ENCODE measurements at regions not wholly inside any gene's neighbourhood (a gene's known extent, or its start where the extent isn't known, plus 50 kb on each side); places are given as distances from the start of the nearest gene placed in this dataset.
A peak's percentile ranks its signal among the peaks of the same experiment; 100 is the strongest.

- no peak for TF ChIP-seq CTCF (IDR thresholded peaks at IDR 0.05)
- peaks cover 8% of the 10 kb centered on the region for H3K27me3 Mint-ChIP-seq (ENCODE audit: low read depth)
- H3K36me3 Mint-ChIP-seq (ENCODE audit: low read depth) = no peaks in the 10 kb centered on the region
- no peak for DNase-seq (ENCODE audit: low spot score)
- H3K4me1 Mint-ChIP-seq (ENCODE audit: low read depth) = no peaks in the 10 kb centered on the region
- H3K9me3 Mint-ChIP-seq (ENCODE audit: low read depth) = peaks cover 3% of the 10 kb centered on the region
- H3K27ac Mint-ChIP-seq (ENCODE audit: unreplicated experiment) = no peak overlapping the region
- no peak overlapping the region for H3K4me3 Mint-ChIP-seq (ENCODE audit: unreplicated experiment)
These were observed 63.5 kb upstream of the DCD start for GRCh38 chr12:54711669-54712068.

GRCh38 chr12:54708826-54709225 lies 60.7 kb upstream of the DCD start:
- Mint-ChIP-seq H3K36me3 (ENCODE audit: low read depth) (no peaks in the 10 kb centered on the region), H3K27ac (ENCODE audit: unreplicated experiment) (no peak overlapping the region), H3K4me1 (ENCODE audit: low read depth) (no peaks in the 10 kb centered on the region), H3K4me3 (ENCODE audit: unreplicated experiment) (no peak overlapping the region), H3K27me3 (ENCODE audit: low read depth) (peaks cover 14% of the 10 kb centered on the region), H3K9me3 (ENCODE audit: low read depth) (peaks cover 3% of the 10 kb centered on the region)
- no peak for TF ChIP-seq CTCF (IDR thresholded peaks at IDR 0.05)
- no peak for DNase-seq (ENCODE audit: low spot score)

DNA sequence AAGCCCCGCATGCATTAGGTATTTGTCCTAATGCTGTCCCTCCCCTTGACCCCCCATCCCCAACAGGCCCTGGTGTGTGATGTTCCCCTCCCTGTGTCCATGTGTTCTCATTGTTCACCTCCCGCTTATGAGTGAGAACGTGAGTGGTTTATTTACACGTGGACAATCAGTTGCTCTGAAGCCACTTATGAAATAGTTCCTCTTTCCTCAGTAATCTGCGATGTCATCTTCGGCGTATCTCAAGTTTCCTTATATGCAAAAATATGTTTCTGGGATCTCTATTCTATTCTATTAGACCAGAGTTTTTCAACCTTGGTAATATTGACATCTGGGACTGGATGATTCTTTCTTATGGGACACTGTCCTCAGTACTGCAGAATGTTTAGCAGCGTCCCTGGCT lies 56.0 kb upstream of the DCD start:
- TF ChIP-seq CTCF (IDR thresholded peaks at IDR 0.05) = no peak
- peaks cover 16% of the 10 kb centered on the region for H3K27me3 Mint-ChIP-seq (ENCODE audit: low read depth)
- no peak overlapping the region for H3K27ac Mint-ChIP-seq (ENCODE audit: unreplicated experiment)
- no peaks in the 10 kb centered on the region for H3K4me1 Mint-ChIP-seq (ENCODE audit: low read depth)
- peaks cover 3% of the 10 kb centered on the region for H3K9me3 Mint-ChIP-seq (ENCODE audit: low read depth)
- no peaks in the 10 kb centered on the region for H3K36me3 Mint-ChIP-seq (ENCODE audit: low read depth)
- no peak overlapping the region for H3K4me3 Mint-ChIP-seq (ENCODE audit: unreplicated experiment)
- no peak for DNase-seq (ENCODE audit: low spot score)

DNA sequence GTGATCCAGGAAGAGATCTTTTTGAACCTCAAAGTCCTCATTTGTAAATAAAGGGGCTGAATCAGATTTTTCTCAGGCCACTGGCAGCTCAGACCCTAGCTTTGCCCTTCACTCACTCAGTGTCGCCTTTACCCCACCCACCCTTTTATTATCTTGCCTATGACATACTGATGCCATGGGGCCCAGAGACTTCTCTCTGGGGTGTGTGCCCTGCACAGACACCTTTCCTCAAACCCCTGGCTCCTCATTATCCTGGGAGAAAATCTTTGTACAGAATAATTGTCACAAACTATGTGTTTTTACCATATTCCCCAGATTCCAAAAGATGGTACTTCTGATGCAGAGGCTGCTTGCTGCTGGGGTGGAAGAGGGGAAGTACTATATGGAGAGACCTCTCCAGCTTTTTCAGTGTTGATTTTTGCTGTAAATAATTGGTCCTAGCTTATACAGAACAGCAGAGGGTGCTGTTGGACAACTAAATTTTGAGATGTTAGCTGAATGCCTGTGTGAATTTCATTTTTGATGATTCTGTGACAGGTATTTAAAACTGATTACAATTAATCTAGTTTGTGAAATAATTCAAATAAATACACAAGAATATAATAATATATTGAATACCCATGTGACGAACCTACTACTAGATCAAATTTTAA lies 53.9 kb upstream of the DCD start:
- DNase-seq (ENCODE audit: low spot score) = no peak
- no peak overlapping the region for H3K4me3 Mint-ChIP-seq (ENCODE audit: unreplicated experiment)

DNA sequence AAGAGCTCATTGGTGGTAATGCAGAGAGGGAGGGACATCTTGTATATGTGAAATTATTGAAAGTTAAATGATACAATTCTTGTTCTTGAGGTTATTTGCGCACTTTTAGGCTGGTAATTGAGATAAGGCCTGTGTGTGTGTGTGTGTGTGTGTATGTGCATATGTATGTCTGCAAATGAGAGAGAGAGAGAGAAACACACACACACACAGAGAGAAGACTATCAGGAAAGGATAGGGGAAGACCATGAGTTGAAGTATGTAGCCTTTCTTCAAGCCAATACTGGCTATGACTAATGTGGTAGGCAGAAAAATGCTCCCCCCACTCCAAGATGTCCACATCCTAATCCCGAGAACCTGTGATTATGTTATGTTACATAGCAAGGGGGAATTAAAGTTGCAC lies 52.7 kb upstream of the DCD start:
- no peaks in the 10 kb centered on the region for H3K4me1 Mint-ChIP-seq (ENCODE audit: low read depth)

More for the DNA sequence above, 53.9 kb upstream of the DCD start:
- no peaks in the 10 kb centered on the region for H3K4me1 Mint-ChIP-seq (ENCODE audit: low read depth)
- peaks cover 25% of the 10 kb centered on the region for H3K27me3 Mint-ChIP-seq (ENCODE audit: low read depth)
- no peaks in the 10 kb centered on the region for H3K9me3 Mint-ChIP-seq (ENCODE audit: low read depth)
- peak; percentile 83 for TF ChIP-seq CTCF (IDR thresholded peaks at IDR 0.05)
- no peak overlapping the region for H3K27ac Mint-ChIP-seq (ENCODE audit: unreplicated experiment)
- H3K36me3 Mint-ChIP-seq (ENCODE audit: low read depth) = no peaks in the 10 kb centered on the region

More for the DNA sequence above, 52.7 kb upstream of the DCD start:
- Mint-ChIP-seq H3K4me3 (ENCODE audit: unreplicated experiment) (no peak overlapping the region), H3K27ac (ENCODE audit: unreplicated experiment) (no peak overlapping the region), H3K9me3 (ENCODE audit: low read depth) (no peaks in the 10 kb centered on the region), H3K27me3 (ENCODE audit: low read depth) (peaks cover 29% of the 10 kb centered on the region), H3K36me3 (ENCODE audit: low read depth) (no peaks in the 10 kb centered on the region)
- no peak for DNase-seq (ENCODE audit: low spot score)
- no peak for TF ChIP-seq CTCF (IDR thresholded peaks at IDR 0.05)

Measured in chondrocyte (in vitro differentiated cells).